ENCODE measurements at regions not wholly inside any gene's neighbourhood (a gene's known extent, or its start where the extent isn't known, plus 50 kb on each side); places are given as distances from the start of the nearest gene placed in this dataset.

GRCh38 chr5:28110781-28111180 lies 1072.4 kb upstream of the CDH9 start:
- TF ChIP-seq POLR2AphosphoS5 (IDR thresholded peaks at IDR 0.05) (no peak), POLR2A (IDR thresholded peaks at IDR 0.05) (no peak)

All from prostate gland (tissue), 1 donor.